GM21515 (cell line): ENCODE measurements at regions not wholly inside any gene's neighbourhood (a gene's known extent, or its start where the extent isn't known, plus 50 kb on each side); places are given as distances from the start of the nearest gene placed in this dataset.

ENCODE experiments used
- ATAC-seq: cut with Tn5 transposase; IDR thresholded peaks from one replicate; pipeline ENCODE4 v1.9.1; 2021; ENCODE audit not compliant: unreplicated experiment

DNA sequence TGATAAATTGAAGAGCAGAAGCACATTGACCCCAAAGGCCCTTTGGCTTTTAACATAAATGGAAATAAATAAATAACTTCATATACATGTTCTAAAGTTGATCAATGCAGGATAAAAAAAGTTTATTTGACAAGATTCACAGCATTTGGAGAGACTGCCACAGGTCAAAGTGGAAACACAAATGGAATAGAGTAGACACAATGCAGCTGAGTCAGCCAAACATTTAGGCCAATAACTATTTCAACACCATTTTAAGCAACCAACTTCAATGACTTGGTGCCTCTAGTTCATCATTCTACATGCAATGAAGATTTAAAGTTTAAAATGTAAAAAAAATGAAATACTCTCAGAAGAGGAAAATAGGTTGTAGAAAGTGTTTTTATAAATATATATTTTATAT is 365.2 kb downstream of the FAT4 start:
- ATAC-seq: no peak

- no peak for ATAC-seq
Observed at GRCh38 chr4:125681240-125681639, 366.5 kb downstream of the FAT4 start.

DNA sequence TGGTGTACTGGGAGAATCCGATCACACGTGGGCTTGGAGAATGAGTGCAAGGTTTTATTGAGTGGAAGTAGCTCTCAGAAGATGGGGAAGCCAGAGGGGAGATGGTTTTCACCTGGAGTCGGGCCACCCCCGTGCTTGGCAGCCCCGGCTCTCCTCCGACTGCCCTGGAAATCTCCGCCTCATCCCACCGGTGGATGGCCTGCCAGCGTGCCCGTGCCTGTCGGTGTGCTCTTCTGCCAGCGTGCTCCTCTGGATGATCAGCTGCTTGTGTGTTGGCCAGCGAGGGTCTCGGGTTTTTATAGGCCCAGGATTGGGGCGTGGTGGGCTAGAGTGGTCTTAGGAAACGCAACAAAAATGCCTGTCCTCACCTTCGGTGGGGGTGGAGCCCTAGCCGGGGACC is 368.0 kb downstream of the FAT4 start:
- no peak for ATAC-seq

GRCh38 chr4:125688841-125689240 is 374.1 kb downstream of the FAT4 start:
- ATAC-seq: no peak

- no peak for ATAC-seq
Observed at GRCh38 chr4:125689805-125690204, 375.1 kb downstream of the FAT4 start.

DNA sequence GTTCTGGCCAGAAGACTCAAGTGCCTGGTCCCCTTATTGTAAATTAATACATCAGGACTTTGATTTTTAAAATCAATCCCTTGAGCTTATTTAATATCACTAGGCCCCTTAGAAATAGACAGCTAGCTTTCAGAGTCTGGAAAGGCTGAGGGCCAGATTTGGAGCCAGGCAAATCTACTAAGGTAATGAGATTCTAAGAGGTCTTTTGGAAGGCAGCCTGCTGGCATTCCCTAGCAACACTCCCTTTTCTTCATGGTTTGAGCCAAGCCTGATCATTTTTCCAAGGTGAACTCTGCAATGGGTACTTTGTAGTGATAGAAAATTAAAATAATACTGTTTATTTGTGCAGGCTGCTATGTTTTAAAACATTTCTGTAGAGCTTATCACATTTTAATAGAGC is 378.5 kb downstream of the FAT4 start:
- ATAC-seq: no peak

DNA sequence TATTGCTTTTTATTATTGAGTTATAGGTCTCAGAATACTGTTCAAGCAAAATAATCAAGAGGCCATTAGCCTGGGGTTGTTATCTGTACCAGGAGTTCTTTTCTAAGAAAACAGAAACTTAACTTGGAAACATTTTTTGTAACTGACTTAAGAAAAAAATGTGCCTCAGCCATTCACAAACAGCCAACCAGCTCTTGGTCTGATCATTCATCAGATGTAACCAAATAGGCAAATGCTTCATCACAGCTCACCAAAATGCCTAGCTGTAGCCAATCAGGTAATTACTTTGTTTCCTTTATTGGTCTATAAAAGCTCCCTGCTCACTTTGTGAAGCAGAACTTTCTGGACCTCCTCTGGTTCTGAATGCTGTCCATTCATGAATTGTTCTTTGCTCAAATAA is 387.7 kb downstream of the FAT4 start:
- no peak for ATAC-seq

- ATAC-seq: no peak
Observed at GRCh38 chr4:125703443-125703842, 388.7 kb downstream of the FAT4 start.

DNA sequence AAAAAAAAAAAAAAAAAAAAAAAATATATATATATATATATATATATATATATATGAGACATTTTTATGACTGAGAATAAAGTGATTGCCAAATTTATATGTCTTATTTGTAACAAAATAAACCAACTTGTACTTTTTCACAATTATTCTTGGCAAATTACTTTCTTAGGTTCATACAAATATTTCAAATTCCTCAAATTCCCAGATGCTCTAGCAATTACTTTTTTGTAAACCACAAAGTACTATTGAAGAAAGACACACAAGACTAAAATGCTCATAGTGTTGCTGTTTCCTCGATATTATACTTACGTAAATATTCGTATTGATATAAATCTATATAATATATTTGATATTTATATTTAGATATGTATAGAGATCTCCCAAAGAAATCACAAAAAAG is 390.0 kb downstream of the FAT4 start:
- ATAC-seq: no peak

DNA sequence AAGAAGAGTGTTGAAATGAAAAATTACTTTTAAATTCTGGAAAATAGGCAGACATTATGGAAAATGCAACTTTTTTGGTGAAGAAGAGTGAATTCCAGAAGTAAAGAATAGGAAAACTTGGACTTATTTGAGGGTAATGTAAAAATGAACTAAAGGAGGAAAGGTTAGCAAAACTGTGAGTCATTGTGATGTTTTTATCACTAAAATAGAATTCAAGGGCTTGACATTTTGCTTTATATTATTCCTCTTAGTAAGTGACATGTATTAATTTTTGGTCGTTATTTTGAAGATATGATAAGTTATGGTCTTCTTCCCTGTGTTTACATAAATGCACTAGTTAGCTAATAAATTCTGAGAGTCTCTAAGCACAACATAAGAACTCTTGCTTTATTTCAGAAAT is 390.9 kb downstream of the FAT4 start:
- ATAC-seq: no peak

DNA sequence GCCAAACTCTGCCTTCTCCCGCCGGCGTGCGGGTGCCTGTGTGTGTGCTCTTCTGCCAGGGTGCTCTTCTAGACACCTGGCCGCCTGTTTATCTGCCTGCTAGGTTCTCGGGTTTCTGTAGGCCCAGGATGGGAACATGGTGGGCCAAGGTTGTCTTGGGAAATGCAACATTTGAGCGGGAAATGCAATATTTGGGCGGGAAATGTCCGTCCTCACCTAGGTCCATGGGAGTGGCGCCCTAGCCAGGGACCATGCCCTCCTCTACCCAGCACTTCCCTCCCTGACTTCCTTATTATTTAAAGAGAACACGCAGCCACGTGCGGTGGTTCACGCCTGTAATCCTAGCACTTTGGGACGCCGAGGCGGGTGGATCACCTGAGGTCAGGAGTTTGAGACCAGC is 392.6 kb downstream of the FAT4 start:
- no peak for ATAC-seq

GRCh38 chr4:125710766-125711165 is 396.0 kb downstream of the FAT4 start:
- no peak for ATAC-seq

DNA sequence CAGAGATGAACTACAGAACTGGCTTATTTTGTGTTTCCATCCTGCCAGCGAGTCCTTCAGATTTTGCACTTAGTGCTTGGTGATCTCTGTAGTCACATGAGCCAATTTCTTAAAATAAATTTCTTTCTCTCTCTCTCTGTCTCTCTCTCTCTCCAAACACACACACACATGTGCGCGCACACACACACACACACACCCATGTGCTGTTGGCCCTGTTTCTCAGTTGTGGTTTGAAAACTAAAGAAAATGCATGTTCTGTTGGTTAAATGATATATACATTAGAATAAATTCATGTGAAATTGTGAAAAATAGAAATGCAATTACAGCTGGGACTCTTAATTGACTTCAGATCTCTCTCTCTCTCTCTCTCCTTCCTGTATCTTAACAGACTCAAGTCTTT is 399.3 kb downstream of the FAT4 start:
- ATAC-seq: no peak

DNA sequence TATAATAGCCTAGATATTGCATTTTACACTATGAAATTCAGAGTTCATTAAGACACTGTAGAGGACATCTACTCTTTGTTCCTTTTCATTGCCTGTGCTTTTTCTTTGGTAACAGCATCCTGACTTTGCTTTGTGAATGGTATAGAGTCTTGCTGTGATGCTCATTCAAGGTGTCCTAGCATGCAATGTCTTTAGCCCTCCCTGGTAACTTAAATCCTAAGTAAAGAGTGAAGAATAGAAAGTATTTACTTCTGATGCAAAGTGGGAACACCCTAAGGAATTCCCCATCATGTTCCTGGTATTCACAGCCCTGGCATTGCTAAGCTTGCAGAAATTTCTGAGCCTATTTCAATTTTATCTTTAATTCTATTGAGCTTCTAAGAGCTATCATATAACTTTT is 400.1 kb downstream of the FAT4 start:
- ATAC-seq: no peak

DNA sequence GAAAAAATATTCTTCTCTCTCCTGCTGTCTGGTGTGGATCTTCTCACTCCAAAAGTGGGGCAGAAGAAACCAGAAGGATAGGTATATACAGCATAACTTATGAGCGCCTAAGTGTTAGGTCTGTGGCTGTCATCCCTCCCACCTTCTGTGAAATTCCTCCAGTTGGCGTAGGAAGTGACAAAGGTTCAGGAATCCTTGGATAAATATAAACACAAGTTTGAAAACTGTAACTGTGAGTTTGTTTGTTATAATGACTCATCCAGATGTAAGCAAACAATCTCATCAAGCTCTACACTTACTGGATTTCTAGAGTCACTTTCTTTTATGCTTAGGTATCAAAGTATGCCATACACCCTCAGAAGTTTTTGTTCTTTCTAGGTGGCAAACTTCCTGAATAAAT is 405.2 kb downstream of the FAT4 start:
- ATAC-seq: no peak

DNA sequence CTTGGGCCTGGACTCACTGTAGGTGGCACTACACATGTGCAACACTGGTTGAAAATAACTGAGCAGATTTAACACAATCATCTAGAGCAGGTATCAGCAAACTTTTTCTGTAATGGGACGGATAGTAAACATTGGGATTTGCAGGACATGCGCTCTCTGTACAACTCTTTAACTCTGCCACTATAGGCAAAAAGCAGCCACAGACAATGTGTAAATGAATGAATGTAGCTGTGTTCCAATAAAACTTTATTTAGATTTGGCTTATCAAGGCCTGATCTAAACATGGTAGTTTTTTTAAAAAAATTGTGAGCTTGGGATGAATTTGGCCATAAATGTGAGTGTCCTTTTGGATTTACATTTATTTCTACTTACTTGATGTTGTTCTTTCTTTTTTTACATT is 407.3 kb downstream of the FAT4 start:
- no peak for ATAC-seq

DNA sequence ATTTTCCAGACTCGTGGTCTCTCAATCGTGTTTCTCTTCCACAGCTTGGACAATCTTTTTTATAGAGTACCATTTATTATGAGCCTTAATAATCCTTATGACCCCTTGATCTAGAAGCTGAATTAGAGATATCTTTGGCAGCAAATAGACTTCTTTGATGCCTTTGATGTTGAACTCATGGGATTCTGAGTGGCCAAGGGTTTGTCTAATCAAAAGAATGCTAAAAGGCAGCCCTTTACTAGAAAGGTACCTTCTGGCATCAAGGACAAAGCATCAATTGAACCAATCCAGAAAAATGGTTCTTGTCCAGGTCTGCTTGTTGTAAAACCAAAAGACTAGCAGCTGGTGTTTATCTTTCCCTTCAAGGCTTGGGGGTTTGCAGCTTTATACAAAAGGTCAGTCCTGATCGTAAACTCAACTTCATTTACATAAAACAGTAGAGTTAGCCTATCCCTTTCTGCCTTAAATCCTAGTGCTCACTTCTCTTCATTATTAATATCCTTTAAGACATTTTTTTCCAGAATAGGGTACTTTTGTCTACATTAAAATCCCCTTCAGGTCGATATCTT is 411.3 kb downstream of the FAT4 start:
- no peak for ATAC-seq

DNA sequence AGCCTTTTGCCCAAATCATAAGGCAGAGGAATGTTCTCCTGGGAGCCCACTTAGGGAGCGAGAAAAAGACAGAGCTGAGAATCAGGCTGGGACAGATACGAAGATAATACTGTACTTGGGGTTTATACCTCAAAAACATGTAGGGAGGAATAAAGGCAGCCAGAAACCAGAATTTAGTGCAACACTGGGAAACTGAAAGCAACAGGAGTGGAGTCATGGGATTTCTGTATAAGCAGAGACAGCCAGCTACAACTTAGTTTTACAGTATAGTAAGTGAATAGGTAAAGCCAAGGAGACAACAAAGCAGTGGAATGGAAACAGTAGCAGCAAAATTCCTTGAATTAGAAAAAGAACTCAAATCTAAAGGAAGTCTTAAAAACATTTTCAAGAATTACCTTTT is 413.2 kb downstream of the FAT4 start:
- ATAC-seq: no peak

- ATAC-seq: no peak
Observed at GRCh38 chr4:125728568-125728967, 413.8 kb downstream of the FAT4 start.

DNA sequence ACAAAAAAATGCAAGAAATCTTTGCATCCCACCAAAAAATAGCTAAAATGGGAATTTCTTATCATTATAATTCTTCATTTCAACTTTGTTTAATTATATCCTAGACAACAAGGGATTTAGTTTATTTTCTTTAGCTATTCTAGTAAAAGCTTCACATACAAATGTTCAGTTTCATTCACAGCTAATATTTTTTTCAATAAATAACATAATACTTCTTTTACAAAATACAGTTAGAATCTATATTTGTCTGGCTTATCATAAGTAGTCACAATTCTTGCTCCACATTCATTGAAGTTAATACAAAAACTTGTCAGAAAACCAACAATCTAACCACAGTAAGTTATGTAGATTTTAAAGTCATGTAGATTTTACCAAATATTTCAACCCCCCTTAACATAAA is 414.4 kb downstream of the FAT4 start:
- ATAC-seq: no peak

GRCh38 chr4:125732632-125733031 is 417.9 kb downstream of the FAT4 start:
- no peak for ATAC-seq

GRCh38 chr4:125734504-125734903 is 419.7 kb downstream of the FAT4 start:
- ATAC-seq: no peak

DNA sequence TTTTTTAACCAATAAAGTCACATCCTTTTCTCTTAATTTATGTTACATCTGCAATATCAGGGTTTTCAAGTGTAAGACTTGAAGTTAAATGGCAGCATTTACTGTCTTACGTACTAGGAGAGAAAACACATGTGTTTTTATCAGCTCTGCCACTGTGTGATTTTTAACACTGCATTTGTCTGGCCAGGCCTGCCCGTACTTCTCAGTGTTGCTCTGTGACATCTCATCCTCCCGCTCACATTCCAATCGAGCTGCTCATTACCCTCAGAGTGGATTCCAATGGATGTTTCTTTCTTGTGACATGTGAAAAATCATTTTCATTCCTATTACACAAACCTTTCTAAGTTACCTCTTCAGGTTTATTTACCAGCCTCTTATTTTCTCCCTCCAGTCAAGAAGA is 420.3 kb downstream of the FAT4 start:
- ATAC-seq: no peak

DNA sequence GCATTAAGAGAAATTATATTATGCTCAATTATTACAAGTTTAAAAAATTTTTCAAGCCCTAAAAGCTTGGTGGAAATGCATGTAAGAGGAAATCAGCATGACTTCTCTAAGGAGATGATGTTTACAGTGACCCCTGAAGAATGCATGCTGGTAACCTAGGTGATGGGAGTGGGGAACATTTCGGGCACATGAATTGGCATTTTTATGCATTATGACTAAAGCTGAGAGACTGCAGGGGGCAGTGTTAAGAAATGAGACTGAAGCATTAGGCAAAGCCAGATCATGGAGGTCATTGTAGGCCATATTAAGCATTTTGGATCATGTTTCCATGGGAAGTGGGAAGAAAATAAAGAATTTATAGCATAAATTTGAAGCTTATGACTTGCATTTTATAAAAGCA is 421.3 kb downstream of the FAT4 start:
- no peak for ATAC-seq
